ENCODE measurements at regions not wholly inside any gene's neighbourhood (a gene's known extent, or its start where the extent isn't known, plus 50 kb on each side); places are given as distances from the start of the nearest gene placed in this dataset.

GRCh38 chr18:25473008-25473407 is 121.0 kb upstream of the ZNF521 start:
- TF ChIP-seq CTCF (conservative IDR thresholded peaks at IDR 0.05; ENCODE audit: low read depth in 2 of 2) (no peak), CREB1 (CRISPR knock-in tag; IDR thresholded peaks at IDR 0.05; ENCODE audit: low read depth) (no peak), EZH2 (IDR thresholded peaks at IDR 0.05; ENCODE audit: low read depth, unreplicated experiment) (no peak), EZH2phosphoT487 (IDR thresholded peaks at IDR 0.05; ENCODE audit: unreplicated experiment) (no peak)

All from GM23338 (cell line).